Endothelial cell (in vitro differentiated cells): ENCODE measurements at regions not wholly inside any gene's neighbourhood (a gene's known extent, or its start where the extent isn't known, plus 50 kb on each side); places are given as distances from the start of the nearest gene placed in this dataset.

Source experiments
- DNase-seq: peaks from one replicate; pipeline ENCODE4 v3.0.0; 2021; ENCODE audit warnings: low spot score
- H3K27ac Mint-ChIP-seq: one replicate; pipeline ENCODE4 v1.8.0; 2021; ENCODE audit warnings: mixed read lengths, inconsistent platforms; ENCODE audit not compliant: unreplicated experiment
- H3K27me3 Mint-ChIP-seq: one replicate; pipeline ENCODE4 v1.8.0; 2021; ENCODE audit warnings: mild to moderate bottlenecking, moderate library complexity, mixed read lengths, inconsistent platforms; ENCODE audit not compliant: unreplicated experiment
- H3K36me3 Mint-ChIP-seq: one replicate; pipeline ENCODE4 v1.8.0; 2021; ENCODE audit warnings: mild to moderate bottlenecking, low read depth, mixed read lengths, inconsistent platforms; ENCODE audit not compliant: unreplicated experiment
- H3K4me1 Mint-ChIP-seq: one replicate; pipeline ENCODE4 v1.8.0; 2021; ENCODE audit warnings: mild to moderate bottlenecking, mixed read lengths, inconsistent platforms; ENCODE audit not compliant: unreplicated experiment
- H3K4me3 Mint-ChIP-seq: one replicate; pipeline ENCODE4 v1.8.0; 2021; ENCODE audit warnings: mild to moderate bottlenecking, mixed read lengths, inconsistent platforms; ENCODE audit not compliant: unreplicated experiment
- H3K9me3 Mint-ChIP-seq: one replicate; pipeline ENCODE4 v1.8.0; 2021; ENCODE audit warnings: mixed read lengths, inconsistent platforms; ENCODE audit not compliant: unreplicated experiment
- CTCF ChIP-seq: fragments of 200-600 bp; sonication (generic); IDR thresholded peaks from one replicate; pipeline ENCODE4 v1.5.0; 2021; ENCODE audit warnings: antibody characterized with exemption; ENCODE audit not compliant: unreplicated experiment

GRCh38 chr6:14964556-14965270, 281.2 kb upstream of the JARID2 start:
- Mint-ChIP-seq H3K27me3 (no peaks in the 10 kb centered on the region), H3K27ac (no peak overlapping the region), H3K4me1 (no peaks in the 10 kb centered on the region), H3K9me3 (no peaks in the 10 kb centered on the region), H3K4me3 (no peak overlapping the region), H3K36me3 (no peaks in the 10 kb centered on the region)
- TF ChIP-seq CTCF: no peak
- DNase-seq: no peak

GRCh38 chr6:14965424-14966075, 280.3 kb upstream of the JARID2 start:
- Mint-ChIP-seq H3K27me3 (no peaks in the 10 kb centered on the region), H3K4me1 (no peaks in the 10 kb centered on the region), H3K27ac (no peak overlapping the region), H3K36me3 (no peaks in the 10 kb centered on the region), H3K9me3 (no peaks in the 10 kb centered on the region), H3K4me3 (no peak overlapping the region)
- no peak for TF ChIP-seq CTCF
- DNase-seq: no peak

GRCh38 chr6:14966096-14966905, 279.6 kb upstream of the JARID2 start:
- H3K36me3 Mint-ChIP-seq: no peaks in the 10 kb centered on the region
- H3K27me3 Mint-ChIP-seq: no peaks in the 10 kb centered on the region
- H3K27ac Mint-ChIP-seq: no peak overlapping the region
- H3K4me3 Mint-ChIP-seq: no peak overlapping the region
- no peaks in the 10 kb centered on the region for H3K9me3 Mint-ChIP-seq
- TF ChIP-seq CTCF: no peak
- H3K4me1 Mint-ChIP-seq: no peaks in the 10 kb centered on the region
- DNase-seq: no peak

- Mint-ChIP-seq H3K27me3 (no peaks in the 10 kb centered on the region), H3K36me3 (no peaks in the 10 kb centered on the region), H3K4me3 (no peak overlapping the region), H3K27ac (no peak overlapping the region), H3K4me1 (no peaks in the 10 kb centered on the region), H3K9me3 (no peaks in the 10 kb centered on the region)
- DNase-seq: no peak
- TF ChIP-seq CTCF: no peak
Measured at GRCh38 chr6:14966906-14967711, 278.8 kb upstream of the JARID2 start.
